ENCODE measurements at regions not wholly inside any gene's neighbourhood (a gene's known extent, or its start where the extent isn't known, plus 50 kb on each side); places are given as distances from the start of the nearest gene placed in this dataset.

DNA sequence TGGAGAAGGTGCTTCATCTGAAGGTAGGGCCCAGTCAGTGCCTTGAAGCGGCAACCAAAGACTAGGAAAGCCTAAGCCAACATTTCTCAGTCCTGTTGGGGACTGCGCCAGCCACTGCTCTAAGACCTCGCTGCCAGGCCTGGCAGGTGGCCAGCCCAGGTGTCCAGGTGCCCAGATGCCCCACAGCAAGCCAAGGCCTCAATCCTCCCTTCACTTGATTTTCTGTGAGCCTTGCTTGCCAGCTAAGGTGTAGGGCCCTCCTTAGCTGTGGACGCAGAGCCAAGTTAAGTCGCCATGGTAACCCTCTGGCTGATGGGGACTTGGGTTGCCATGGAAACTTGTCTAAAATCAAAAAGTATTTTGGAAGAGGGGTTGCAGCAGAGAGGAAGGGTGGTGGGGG, 135.0 kb downstream of the NAV1 start:
- Histone ChIP-seq H3K27ac (ENCODE audit: low read length) (no peak overlapping the region), H3K4me3 (ENCODE audit: low read depth in 1 of 2, low read length in 2 of 2) (no peak overlapping the region), H3K9me3 (ENCODE audit: control insufficient read depth in 1 of 2, low read length in 2 of 2) (no peaks in the 10 kb centered on the region), H3K36me3 (ENCODE audit: control insufficient read depth in 1 of 2, insufficient read depth in 2 of 2, low read length in 2 of 2) (no peaks in the 10 kb centered on the region), H3K4me1 (ENCODE audit: control insufficient read depth in 1 of 2, insufficient read depth in 2 of 2, low read length in 2 of 2) (peaks cover 0 to 25% of the 10 kb centered on the region in 2 donors), H3K27me3 (ENCODE audit: low read depth, low read length) (no peaks in the 10 kb centered on the region)

DNA sequence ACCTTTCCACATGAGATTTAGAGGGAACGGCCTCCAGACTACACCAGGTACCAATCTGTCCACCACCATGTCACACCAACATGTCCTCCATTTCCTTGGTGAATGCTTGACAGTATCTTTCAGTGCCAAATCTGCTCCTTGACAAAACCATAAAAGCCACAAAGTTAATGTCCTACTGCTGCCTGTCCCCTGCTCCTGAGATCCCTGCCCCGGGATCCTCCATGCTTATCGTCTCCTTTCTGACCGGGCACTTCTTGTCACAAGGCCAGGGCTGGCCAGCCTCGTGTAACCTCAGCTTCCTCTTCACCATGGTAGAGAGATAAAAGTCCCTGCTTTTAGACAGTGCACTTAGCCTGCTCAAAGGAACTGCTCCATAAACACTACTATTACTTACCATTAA, 136.2 kb downstream of the NAV1 start:
- Histone ChIP-seq H3K27me3 (ENCODE audit: low read depth, low read length) (no peaks in the 10 kb centered on the region), H3K4me1 (ENCODE audit: control insufficient read depth in 1 of 2, insufficient read depth in 2 of 2, low read length in 2 of 2) (peaks cover 0 to 25% of the 10 kb centered on the region in 2 donors), H3K36me3 (ENCODE audit: control insufficient read depth in 1 of 2, insufficient read depth in 2 of 2, low read length in 2 of 2) (no peaks in the 10 kb centered on the region), H3K4me3 (ENCODE audit: low read depth in 1 of 2, low read length in 2 of 2) (no peak overlapping the region), H3K9me3 (ENCODE audit: control insufficient read depth in 1 of 2, low read length in 2 of 2) (no peaks in the 10 kb centered on the region), H3K27ac (ENCODE audit: low read length) (no peak overlapping the region)

DNA sequence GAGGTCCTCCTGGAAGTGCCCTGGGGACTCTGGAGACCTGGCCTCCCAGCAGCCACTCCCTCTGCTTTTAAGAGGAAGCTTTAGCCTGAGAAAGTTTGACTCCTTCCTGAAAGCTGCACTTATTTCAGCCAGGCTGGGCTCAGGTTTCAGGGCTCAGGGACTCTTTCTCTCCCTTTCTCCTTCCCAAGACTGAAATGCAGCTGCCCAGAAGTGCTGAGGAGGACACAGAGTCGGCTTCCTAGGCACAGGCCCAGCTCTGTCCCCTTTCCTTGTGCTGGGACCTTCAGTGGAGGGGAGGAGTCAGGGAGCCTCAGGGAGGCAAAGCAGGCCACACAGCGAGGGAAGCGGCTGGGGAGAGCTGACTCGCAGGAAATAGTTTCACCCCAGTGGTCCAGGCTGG, 137.3 kb downstream of the NAV1 start:
- Histone ChIP-seq H3K36me3 (ENCODE audit: control insufficient read depth in 1 of 2, insufficient read depth in 2 of 2, low read length in 2 of 2) (no peaks in the 10 kb centered on the region), H3K4me1 (ENCODE audit: control insufficient read depth in 1 of 2, insufficient read depth in 2 of 2, low read length in 2 of 2) (peaks cover 0 to 25% of the 10 kb centered on the region in 2 donors), H3K27ac (ENCODE audit: low read length) (peak overlapping the region; percentile 14), H3K9me3 (ENCODE audit: control insufficient read depth in 1 of 2, low read length in 2 of 2) (no peaks in the 10 kb centered on the region), H3K4me3 (ENCODE audit: low read depth in 1 of 2, low read length in 2 of 2) (no peak overlapping the region), H3K27me3 (ENCODE audit: low read depth, low read length) (no peaks in the 10 kb centered on the region)

DNA sequence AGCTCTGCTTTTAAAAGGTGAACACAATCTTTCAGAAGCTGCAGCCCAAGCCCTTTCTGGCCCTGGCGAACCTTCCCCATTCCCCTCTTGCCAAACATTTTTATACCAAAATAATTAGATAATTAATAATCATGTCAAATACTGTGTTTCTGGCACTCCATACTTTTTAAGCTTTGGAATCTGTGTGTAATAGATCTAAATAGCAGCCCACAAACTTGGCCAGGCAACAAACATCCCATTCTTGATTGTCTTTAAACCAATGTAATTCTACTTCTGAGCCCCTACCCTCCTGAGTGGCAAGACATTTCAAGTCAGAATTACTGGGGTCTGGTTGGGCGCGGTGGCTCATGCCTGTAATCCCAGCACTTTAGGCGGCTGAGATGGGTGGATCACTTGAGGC, 137.7 kb downstream of the NAV1 start:
- peak overlapping the region; percentile 14 for H3K27ac ChIP-seq (ENCODE audit: low read length)
- no peaks in the 10 kb centered on the region for H3K9me3 ChIP-seq (ENCODE audit: control insufficient read depth in 1 of 2, low read length in 2 of 2)
- no peaks in the 10 kb centered on the region for H3K27me3 ChIP-seq (ENCODE audit: low read depth, low read length)
- peaks cover 0 to 25% of the 10 kb centered on the region in 2 donors for H3K4me1 ChIP-seq (ENCODE audit: control insufficient read depth in 1 of 2, insufficient read depth in 2 of 2, low read length in 2 of 2)
- no peaks in the 10 kb centered on the region for H3K36me3 ChIP-seq (ENCODE audit: control insufficient read depth in 1 of 2, insufficient read depth in 2 of 2, low read length in 2 of 2)
- H3K4me3 ChIP-seq (ENCODE audit: low read depth in 1 of 2, low read length in 2 of 2), result no peak overlapping the region

DNA sequence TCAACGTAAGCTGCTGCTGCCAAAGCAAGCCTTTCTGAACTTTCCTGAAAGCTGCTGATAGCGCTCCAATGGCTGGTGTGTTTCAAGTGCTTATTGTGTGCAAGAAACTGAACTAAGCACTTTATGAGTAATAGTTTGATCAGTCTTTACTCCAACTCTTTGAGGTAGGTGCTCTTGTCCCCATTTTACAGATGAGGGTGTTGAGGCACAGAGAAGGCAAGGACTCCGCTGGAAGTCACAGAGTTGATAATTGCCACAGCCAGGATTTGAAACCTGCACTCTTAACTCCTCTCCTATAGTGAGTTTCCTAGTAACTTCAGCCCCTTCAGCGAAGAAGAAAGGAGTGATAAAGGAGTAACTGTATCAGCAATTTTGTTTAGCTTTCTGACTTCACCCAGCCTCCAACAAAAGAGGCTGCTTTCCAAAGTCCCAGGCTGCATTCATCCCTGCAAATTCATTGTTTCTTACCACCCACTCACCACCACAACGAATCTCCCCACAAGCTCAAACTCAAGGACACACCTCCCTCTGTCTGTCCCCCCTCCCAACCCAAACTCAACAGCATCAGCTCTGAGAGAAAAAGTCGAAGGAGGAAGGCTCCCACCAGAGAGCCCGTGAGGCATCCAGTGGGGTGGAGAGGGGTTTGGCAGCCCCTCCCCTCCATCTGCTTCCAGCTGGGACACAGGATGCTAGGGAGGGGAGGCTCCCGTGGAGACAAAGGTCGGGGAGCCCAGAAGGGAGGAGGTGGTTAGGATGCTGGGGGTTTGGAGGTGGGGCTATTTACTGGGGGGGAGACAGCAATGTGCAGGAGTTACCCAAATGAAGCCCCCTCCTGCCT, 139.6 kb downstream of the NAV1 start:
- Histone ChIP-seq H3K27me3 (ENCODE audit: low read depth, low read length) (no peaks in the 10 kb centered on the region), H3K36me3 (ENCODE audit: control insufficient read depth in 1 of 2, insufficient read depth in 2 of 2, low read length in 2 of 2) (no peaks in the 10 kb centered on the region), H3K4me3 (ENCODE audit: low read depth in 1 of 2, low read length in 2 of 2) (no peak overlapping the region), H3K4me1 (ENCODE audit: control insufficient read depth in 1 of 2, insufficient read depth in 2 of 2, low read length in 2 of 2) (peaks cover 0 to 25% of the 10 kb centered on the region in 2 donors), H3K9me3 (ENCODE audit: control insufficient read depth in 1 of 2, low read length in 2 of 2) (no peaks in the 10 kb centered on the region), H3K27ac (ENCODE audit: low read length) (no peak overlapping the region)

DNA sequence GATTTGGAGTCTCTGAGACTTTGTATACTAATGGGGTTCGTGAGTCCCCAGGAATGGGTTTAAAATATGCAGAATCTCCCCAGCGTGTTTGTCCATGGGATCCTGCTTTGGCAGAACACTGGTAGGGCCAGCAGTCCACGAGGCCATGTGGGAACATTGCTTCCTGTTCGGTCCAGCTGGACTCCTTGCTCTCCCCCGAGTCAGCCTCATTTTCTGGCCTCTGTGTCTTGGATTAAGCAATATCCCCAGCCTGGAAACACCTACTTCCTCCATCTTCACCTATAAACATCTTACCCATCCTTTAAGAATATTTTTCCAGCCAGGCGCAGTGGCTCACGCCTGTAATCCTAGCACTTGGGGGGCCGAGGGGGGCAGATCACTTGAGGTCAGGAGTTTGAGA, 142.4 kb downstream of the NAV1 start:
- H3K4me3 ChIP-seq (ENCODE audit: low read depth in 1 of 2, low read length in 2 of 2), result no peak overlapping the region
- H3K36me3 ChIP-seq (ENCODE audit: control insufficient read depth in 1 of 2, insufficient read depth in 2 of 2, low read length in 2 of 2), result no peaks in the 10 kb centered on the region
- H3K27ac ChIP-seq (ENCODE audit: low read length), result no peak overlapping the region
- H3K27me3 ChIP-seq (ENCODE audit: low read depth, low read length), result no peaks in the 10 kb centered on the region
- H3K9me3 ChIP-seq (ENCODE audit: control insufficient read depth in 1 of 2, low read length in 2 of 2), result no peaks in the 10 kb centered on the region
- peaks cover 0 to 6% of the 10 kb centered on the region in 2 donors for H3K4me1 ChIP-seq (ENCODE audit: control insufficient read depth in 1 of 2, insufficient read depth in 2 of 2, low read length in 2 of 2)

DNA sequence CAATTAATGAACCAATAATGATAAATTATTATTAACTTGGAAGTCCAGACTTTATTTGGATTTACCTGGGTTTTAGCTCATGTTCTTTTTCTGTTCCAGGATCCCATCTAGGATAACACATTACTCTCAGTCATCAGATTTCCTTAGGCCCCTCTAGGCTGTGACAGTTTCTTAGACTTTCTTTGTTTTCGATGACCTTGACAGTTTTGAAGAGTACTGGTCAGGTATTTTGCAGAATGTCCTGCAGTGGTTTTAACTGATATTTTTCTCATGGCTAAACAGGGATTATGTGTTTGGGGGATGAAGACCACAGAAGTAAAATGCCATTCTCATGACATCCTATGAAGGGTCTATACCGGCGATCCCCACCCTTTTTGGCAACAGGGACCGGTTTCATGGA, 144.0 kb downstream of the NAV1 start:
- H3K9me3 ChIP-seq (ENCODE audit: control insufficient read depth in 1 of 2, low read length in 2 of 2), result no peaks in the 10 kb centered on the region
- no peaks in the 10 kb centered on the region for H3K36me3 ChIP-seq (ENCODE audit: control insufficient read depth in 1 of 2, insufficient read depth in 2 of 2, low read length in 2 of 2)
- no peak overlapping the region for H3K27ac ChIP-seq (ENCODE audit: low read length)
- no peak overlapping the region for H3K4me3 ChIP-seq (ENCODE audit: low read depth in 1 of 2, low read length in 2 of 2)
- no peaks in the 10 kb centered on the region for H3K27me3 ChIP-seq (ENCODE audit: low read depth, low read length)
- no peaks in the 10 kb centered on the region for H3K4me1 ChIP-seq (ENCODE audit: control insufficient read depth in 1 of 2, insufficient read depth in 2 of 2, low read length in 2 of 2)

DNA sequence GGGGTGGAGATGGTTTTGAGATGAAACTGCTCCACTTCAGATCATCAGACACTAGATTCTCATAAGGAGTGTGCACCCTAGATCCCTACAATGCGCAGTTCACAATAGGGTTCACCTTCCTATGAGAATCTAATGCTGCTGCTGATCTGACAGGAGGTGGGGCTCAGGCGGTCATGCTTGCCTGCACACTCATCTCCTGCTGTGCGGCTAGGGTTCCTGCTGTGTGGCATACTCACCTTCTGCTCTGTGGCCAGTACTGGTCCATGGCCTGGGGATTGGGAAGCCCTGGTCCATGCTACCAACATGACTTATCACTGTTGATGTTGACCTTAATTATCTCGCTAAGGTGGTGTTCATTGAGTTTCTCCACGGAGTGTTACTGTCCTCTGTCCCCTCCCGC, 144.5 kb downstream of the NAV1 start:
- no peaks in the 10 kb centered on the region for H3K27me3 ChIP-seq (ENCODE audit: low read depth, low read length)
- no peaks in the 10 kb centered on the region for H3K36me3 ChIP-seq (ENCODE audit: control insufficient read depth in 1 of 2, insufficient read depth in 2 of 2, low read length in 2 of 2)
- H3K9me3 ChIP-seq (ENCODE audit: control insufficient read depth in 1 of 2, low read length in 2 of 2), result no peaks in the 10 kb centered on the region
- no peak overlapping the region for H3K4me3 ChIP-seq (ENCODE audit: low read depth in 1 of 2, low read length in 2 of 2)
- no peak overlapping the region for H3K27ac ChIP-seq (ENCODE audit: low read length)
- no peaks in the 10 kb centered on the region for H3K4me1 ChIP-seq (ENCODE audit: control insufficient read depth in 1 of 2, insufficient read depth in 2 of 2, low read length in 2 of 2)

DNA sequence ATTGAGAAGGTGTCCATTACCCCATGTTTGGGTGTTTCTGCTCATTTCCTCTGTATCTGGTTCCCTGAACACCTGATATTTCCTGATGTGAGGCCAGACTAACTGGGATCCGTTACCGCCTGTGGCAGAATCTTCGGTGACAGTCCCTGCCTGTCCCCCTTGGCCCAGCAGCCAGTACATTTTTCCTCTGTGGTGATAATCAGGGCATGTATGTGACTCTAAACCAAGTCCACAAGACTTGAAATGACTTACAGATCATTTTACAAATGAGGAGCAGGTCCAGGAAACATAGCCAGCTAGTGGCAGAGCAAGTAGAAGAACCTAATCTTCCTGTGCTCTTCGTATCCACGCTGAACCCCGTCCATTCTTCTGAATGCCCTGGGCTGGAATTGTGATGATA, 143.5 kb upstream of the IPO9 start:
- no peaks in the 10 kb centered on the region for H3K9me3 ChIP-seq (ENCODE audit: control insufficient read depth in 1 of 2, low read length in 2 of 2)
- H3K4me1 ChIP-seq (ENCODE audit: control insufficient read depth in 1 of 2, insufficient read depth in 2 of 2, low read length in 2 of 2), result no peaks in the 10 kb centered on the region
- no peak overlapping the region for H3K27ac ChIP-seq (ENCODE audit: low read length)
- H3K36me3 ChIP-seq (ENCODE audit: control insufficient read depth in 1 of 2, insufficient read depth in 2 of 2, low read length in 2 of 2), result no peaks in the 10 kb centered on the region
- no peak overlapping the region for H3K4me3 ChIP-seq (ENCODE audit: low read depth in 1 of 2, low read length in 2 of 2)
- no peaks in the 10 kb centered on the region for H3K27me3 ChIP-seq (ENCODE audit: low read depth, low read length)

DNA sequence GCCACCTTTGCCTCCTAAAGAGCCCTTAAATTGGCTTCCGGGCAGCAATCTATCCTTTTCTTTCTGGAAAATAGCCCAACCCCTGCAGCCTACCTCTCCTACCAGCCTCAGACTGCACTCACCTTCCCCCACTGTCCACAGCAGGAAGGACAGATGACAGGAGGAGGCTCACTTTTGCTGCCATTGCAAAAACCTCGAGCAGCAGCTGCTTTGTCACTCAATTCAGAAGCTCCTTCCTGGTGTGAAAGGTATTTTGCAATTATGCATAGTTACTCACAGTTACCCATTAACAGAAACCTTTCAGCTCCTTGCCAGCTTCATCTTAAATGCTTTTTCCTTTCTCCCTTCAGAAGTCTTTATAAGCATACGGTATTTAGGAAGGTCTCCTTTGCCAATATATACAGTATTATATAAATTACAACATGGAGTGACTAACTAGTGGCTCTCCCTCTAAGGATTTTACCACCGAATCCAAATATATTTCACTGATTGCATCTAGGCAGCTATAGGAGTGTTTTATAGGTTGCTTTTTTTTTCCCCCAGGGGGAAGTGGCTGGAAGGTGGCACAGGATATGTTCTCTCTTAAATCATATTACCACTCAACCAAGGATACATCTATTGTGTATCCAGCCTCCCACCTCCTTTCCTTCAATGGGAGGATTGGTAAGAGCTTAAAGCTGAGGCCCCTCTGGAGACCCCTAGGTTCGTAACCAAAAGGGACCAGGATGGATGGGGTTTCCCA, 142.1 kb upstream of the IPO9 start:
- no peaks in the 10 kb centered on the region for H3K4me1 ChIP-seq (ENCODE audit: control insufficient read depth in 1 of 2, insufficient read depth in 2 of 2, low read length in 2 of 2)
- H3K4me3 ChIP-seq (ENCODE audit: low read depth in 1 of 2, low read length in 2 of 2), result no peak overlapping the region
- H3K27ac ChIP-seq (ENCODE audit: low read length), result no peak overlapping the region
- no peaks in the 10 kb centered on the region for H3K9me3 ChIP-seq (ENCODE audit: control insufficient read depth in 1 of 2, low read length in 2 of 2)
- no peaks in the 10 kb centered on the region for H3K27me3 ChIP-seq (ENCODE audit: low read depth, low read length)
- no peaks in the 10 kb centered on the region for H3K36me3 ChIP-seq (ENCODE audit: control insufficient read depth in 1 of 2, insufficient read depth in 2 of 2, low read length in 2 of 2)

DNA sequence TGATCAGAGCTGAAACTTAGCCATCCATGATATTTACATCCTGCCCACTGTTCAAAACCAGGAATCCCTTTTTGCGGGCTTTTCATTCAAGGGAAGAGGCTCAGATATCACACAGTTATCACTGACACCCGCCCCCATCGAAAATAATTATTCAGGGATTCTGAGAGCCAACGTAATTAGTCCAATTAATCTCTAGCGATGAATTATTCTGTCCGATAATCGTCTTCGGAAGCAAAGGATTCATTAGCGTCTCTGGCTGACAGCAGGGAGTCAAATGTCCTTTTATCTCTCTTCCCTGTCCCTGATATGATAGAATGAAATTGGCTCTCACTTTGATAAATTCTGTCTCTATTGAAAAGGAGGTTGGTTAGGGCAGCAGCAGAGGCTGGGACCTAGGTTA, 140.4 kb upstream of the IPO9 start:
- H3K4me1 ChIP-seq (ENCODE audit: control insufficient read depth in 1 of 2, insufficient read depth in 2 of 2, low read length in 2 of 2), result peaks cover 0 to 2% of the 10 kb centered on the region in 2 donors
- no peak overlapping the region for H3K4me3 ChIP-seq (ENCODE audit: low read depth in 1 of 2, low read length in 2 of 2)
- no peaks in the 10 kb centered on the region for H3K9me3 ChIP-seq (ENCODE audit: control insufficient read depth in 1 of 2, low read length in 2 of 2)
- H3K27ac ChIP-seq (ENCODE audit: low read length), result no peak overlapping the region
- H3K36me3 ChIP-seq (ENCODE audit: control insufficient read depth in 1 of 2, insufficient read depth in 2 of 2, low read length in 2 of 2), result no peaks in the 10 kb centered on the region
- H3K27me3 ChIP-seq (ENCODE audit: low read depth, low read length), result no peaks in the 10 kb centered on the region
